Hepatocyte (in vitro differentiated cells): ENCODE measurements at regions not wholly inside any gene's neighbourhood (a gene's known extent, or its start where the extent isn't known, plus 50 kb on each side); places are given as distances from the start of the nearest gene placed in this dataset.

ENCODE experiments used
- EZH2 ChIP-seq: fragments of 200-600 bp; sonication (generic); IDR thresholded peaks from 2 replicates; pipeline ENCODE4 v1.6.1; 2016; ENCODE audit warnings: antibody characterized with exemption, mild to moderate bottlenecking, borderline replicate concordance
- EZH2phosphoT487 ChIP-seq: fragments of 200-600 bp; sonication (generic); IDR thresholded peaks from one replicate; pipeline ENCODE4 v1.6.1; 2018; ENCODE audit warnings: antibody characterized with exemption, mild to moderate bottlenecking, low read depth, moderate library complexity; ENCODE audit not compliant: unreplicated experiment, severe bottlenecking
- TF ChIP-seq, protein P1 (sequence below): fragments of 200-600 bp; sonication (generic); IDR thresholded peaks from 2 replicates; pipeline ENCODE4 v1.5.1; 2016; ENCODE audit warnings: antibody characterized with exemption, mild to moderate bottlenecking; ENCODE audit not compliant: poor library complexity

DNA sequence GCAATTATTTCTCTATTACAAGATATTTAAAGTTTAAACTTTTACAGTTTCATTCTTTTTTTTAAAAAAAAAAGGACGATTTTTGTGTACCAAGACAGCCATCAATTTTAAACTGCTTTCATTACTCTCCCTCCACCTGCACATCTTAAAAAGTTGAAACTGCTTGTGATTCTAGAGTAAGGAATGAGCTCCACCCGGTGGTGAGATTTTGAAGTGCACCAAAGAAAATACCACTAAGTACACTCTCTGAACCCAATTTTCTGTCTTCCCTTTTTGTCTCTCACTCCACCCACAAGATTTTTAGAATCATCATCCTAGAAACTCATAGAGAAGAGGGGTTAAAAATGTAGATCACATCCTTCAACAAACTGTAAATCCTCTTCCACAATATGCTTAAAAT, 91.3 kb upstream of the WDR44 start:
- TF ChIP-seq, protein P1, sequence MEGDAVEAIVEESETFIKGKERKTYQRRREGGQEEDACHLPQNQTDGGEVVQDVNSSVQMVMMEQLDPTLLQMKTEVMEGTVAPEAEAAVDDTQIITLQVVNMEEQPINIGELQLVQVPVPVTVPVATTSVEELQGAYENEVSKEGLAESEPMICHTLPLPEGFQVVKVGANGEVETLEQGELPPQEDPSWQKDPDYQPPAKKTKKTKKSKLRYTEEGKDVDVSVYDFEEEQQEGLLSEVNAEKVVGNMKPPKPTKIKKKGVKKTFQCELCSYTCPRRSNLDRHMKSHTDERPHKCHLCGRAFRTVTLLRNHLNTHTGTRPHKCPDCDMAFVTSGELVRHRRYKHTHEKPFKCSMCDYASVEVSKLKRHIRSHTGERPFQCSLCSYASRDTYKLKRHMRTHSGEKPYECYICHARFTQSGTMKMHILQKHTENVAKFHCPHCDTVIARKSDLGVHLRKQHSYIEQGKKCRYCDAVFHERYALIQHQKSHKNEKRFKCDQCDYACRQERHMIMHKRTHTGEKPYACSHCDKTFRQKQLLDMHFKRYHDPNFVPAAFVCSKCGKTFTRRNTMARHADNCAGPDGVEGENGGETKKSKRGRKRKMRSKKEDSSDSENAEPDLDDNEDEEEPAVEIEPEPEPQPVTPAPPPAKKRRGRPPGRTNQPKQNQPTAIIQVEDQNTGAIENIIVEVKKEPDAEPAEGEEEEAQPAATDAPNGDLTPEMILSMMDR: peak; percentile 63
- TF ChIP-seq EZH2phosphoT487: no peak
- TF ChIP-seq EZH2: no peak
